Sigmoid colon (tissue), 4 donors: ENCODE measurements at regions not wholly inside any gene's neighbourhood (a gene's known extent, or its start where the extent isn't known, plus 50 kb on each side); places are given as distances from the start of the nearest gene placed in this dataset.

Source experiments
- CTCF ChIP-seq, 4 experiments: fragments of 450-650 bp in 3 of 4; fragments of 200-600 bp in 1 of 4; IDR thresholded peaks; one replicate each; pipeline ENCODE4 v1.5.1; 2016 to 2019; ENCODE audit warnings: antibody characterized with exemption in 4 of 4, mild to moderate bottlenecking in 3 of 4, moderate library complexity in 2 of 4
- EP300 ChIP-seq, 4 donors: sonication (generic); formaldehyde crosslinking; IDR thresholded peaks; one replicate each; pipeline ENCODE4 v1.6.1; 2017; ENCODE audit warnings: antibody characterized with exemption in 4 of 4
- POLR2A ChIP-seq, 2 donors: fragments of 450-650 bp; IDR thresholded peaks; one replicate each; pipeline ENCODE4 v1.6.1; 2016; ENCODE audit warnings: antibody characterized with exemption in 2 of 2, mild to moderate bottlenecking in 2 of 2, moderate library complexity in 2 of 2

- TF ChIP-seq CTCF (IDR thresholded peaks at IDR 0.05) = no peak
- TF ChIP-seq POLR2A (IDR thresholded peaks at IDR 0.05) = no peak
- TF ChIP-seq EP300 (IDR thresholded peaks at IDR 0.05) = no peak
Observed at GRCh38 chr2:44056947-44057346, 61.2 kb upstream of the LRPPRC start.
